Loucy (cell line): ENCODE measurements at regions not wholly inside any gene's neighbourhood (a gene's known extent, or its start where the extent isn't known, plus 50 kb on each side); places are given as distances from the start of the nearest gene placed in this dataset.

Experiments used
- H2AFZ ChIP-seq: fragments of 200-600 bp; sonication (generic); 2 replicates; pipeline ENCODE4 v1.6.0; 2016; ENCODE audit warnings: antibody characterized with exemption, mild to moderate bottlenecking, low read length, moderate library complexity
- H3F3A ChIP-seq: fragments of 200-600 bp; 2 replicates; pipeline ENCODE4 v1.6.0; 2016; ENCODE audit warnings: antibody characterized with exemption, low read depth, mild to moderate bottlenecking
- H3K27me3 ChIP-seq: fragments of 200-600 bp; sonication (generic); 2 replicates; pipeline ENCODE4 v1.6.1; 2014; ENCODE audit warnings: low read length, mild to moderate bottlenecking; ENCODE audit not compliant: insufficient read depth, poor library complexity, severe bottlenecking
- H3K36me3 ChIP-seq: fragments of 200-600 bp; sonication (generic); 2 replicates; pipeline ENCODE4 v1.6.1; 2016; ENCODE audit warnings: low read length; ENCODE audit not compliant: insufficient read depth
- H3K4me1 ChIP-seq: fragments of 200-600 bp; sonication (generic); 2 replicates; pipeline ENCODE4 v1.5.1; 2014; ENCODE audit warnings: low read length, mild to moderate bottlenecking; ENCODE audit not compliant: insufficient read depth, poor library complexity, severe bottlenecking
- H3K4me2 ChIP-seq: fragments of 200-600 bp; sonication (generic); 2 replicates; pipeline ENCODE4 v1.6.0; 2014; ENCODE audit warnings: antibody characterized with exemption, low read length, low read depth, mild to moderate bottlenecking; ENCODE audit not compliant: poor library complexity, severe bottlenecking
- H3K4me3 ChIP-seq: fragments of 200-600 bp; sonication (generic); 2 replicates; pipeline ENCODE4 v1.5.1; 2014; ENCODE audit warnings: low read length, mild to moderate bottlenecking, mixed read lengths; ENCODE audit not compliant: poor library complexity, severe bottlenecking
- H3K79me2 ChIP-seq: fragments of 200-600 bp; sonication (generic); 2 replicates; pipeline ENCODE4 v1.6.1; 2014; ENCODE audit warnings: low read length; ENCODE audit not compliant: insufficient read depth
- H3K9ac ChIP-seq: fragments of 200-600 bp; sonication (generic); 2 replicates; pipeline ENCODE4 v1.6.0; 2014; ENCODE audit warnings: mild to moderate bottlenecking, low read depth, low read length, moderate library complexity; ENCODE audit not compliant: poor library complexity, severe bottlenecking
- H3K9me2 ChIP-seq: fragments of 200-600 bp; sonication (generic); replicated peaks from 2 replicates; pipeline ENCODE4 v1.6.1; 2016; ENCODE audit warnings: low read depth, low read length, mixed read lengths
- H3K9me3 ChIP-seq: fragments of 200-600 bp; sonication (generic); 2 replicates; pipeline ENCODE4 v1.6.1; 2014; ENCODE audit warnings: mild to moderate bottlenecking, antibody characterized with exemption, low read length, low read depth; ENCODE audit not compliant: insufficient read depth
- H4K20me1 ChIP-seq: fragments of 200-600 bp; sonication (generic); 2 replicates; pipeline ENCODE4 v1.6.0; 2014; ENCODE audit warnings: antibody characterized with exemption, low read length, mild to moderate bottlenecking; ENCODE audit not compliant: insufficient read depth, poor library complexity, severe bottlenecking
- EZH2phosphoT487 ChIP-seq: fragments of 200-600 bp; IDR thresholded peaks from 2 replicates; pipeline ENCODE4 v1.6.1; 2018; ENCODE audit warnings: antibody characterized with exemption, mild to moderate bottlenecking, moderate library complexity, borderline replicate concordance
- TF ChIP-seq, protein P1 (sequence below): fragments of 200-600 bp; sonication (generic); conservative IDR thresholded peaks from 2 replicates; pipeline ENCODE4 v1.5.1; 2014; ENCODE audit warnings: mild to moderate bottlenecking, antibody characterized with exemption, low read length

DNA sequence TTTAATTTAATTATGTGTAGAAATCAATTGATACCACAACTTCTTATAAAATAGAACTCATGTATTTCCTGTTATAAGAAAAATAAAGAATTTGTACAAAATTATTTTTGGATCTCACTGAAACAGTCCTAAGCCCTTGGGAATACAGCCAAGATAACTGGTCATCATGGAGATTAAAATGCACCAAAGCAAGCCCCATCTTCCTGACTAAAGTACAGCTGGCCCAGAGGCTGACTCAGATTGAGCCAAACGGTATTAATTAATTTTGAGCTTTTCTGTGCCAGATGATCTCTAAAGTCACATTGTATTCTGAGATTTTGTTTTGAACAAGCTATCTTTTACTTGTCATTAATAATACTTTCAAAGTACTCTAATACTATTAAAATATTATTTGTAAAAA is 978.5 kb downstream of the TBC1D32 start:
- Histone ChIP-seq H3K4me2 (no peak overlapping the region), H3F3A (no peaks in the 10 kb centered on the region), H3K36me3 (no peaks in the 10 kb centered on the region), H3K9ac (no peak overlapping the region), H4K20me1 (no peaks in the 10 kb centered on the region), H2AFZ (no peak overlapping the region), H3K9me3 (peaks cover 6% of the 10 kb centered on the region; the same call in 1 of the 2 replicates), H3K4me3 (no peak overlapping the region), H3K4me1 (peaks cover 11% of the 10 kb centered on the region), H3K79me2 (no peaks in the 10 kb centered on the region), H3K27me3 (no peaks in the 10 kb centered on the region), H3K9me2 (0 out of 2 replicates have a peak, but pooled peaks cover 1% of the 10 kb centered on the region)
- TF ChIP-seq EZH2phosphoT487 = no peak
- TF ChIP-seq, protein P1, sequence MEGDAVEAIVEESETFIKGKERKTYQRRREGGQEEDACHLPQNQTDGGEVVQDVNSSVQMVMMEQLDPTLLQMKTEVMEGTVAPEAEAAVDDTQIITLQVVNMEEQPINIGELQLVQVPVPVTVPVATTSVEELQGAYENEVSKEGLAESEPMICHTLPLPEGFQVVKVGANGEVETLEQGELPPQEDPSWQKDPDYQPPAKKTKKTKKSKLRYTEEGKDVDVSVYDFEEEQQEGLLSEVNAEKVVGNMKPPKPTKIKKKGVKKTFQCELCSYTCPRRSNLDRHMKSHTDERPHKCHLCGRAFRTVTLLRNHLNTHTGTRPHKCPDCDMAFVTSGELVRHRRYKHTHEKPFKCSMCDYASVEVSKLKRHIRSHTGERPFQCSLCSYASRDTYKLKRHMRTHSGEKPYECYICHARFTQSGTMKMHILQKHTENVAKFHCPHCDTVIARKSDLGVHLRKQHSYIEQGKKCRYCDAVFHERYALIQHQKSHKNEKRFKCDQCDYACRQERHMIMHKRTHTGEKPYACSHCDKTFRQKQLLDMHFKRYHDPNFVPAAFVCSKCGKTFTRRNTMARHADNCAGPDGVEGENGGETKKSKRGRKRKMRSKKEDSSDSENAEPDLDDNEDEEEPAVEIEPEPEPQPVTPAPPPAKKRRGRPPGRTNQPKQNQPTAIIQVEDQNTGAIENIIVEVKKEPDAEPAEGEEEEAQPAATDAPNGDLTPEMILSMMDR = no peak

DNA sequence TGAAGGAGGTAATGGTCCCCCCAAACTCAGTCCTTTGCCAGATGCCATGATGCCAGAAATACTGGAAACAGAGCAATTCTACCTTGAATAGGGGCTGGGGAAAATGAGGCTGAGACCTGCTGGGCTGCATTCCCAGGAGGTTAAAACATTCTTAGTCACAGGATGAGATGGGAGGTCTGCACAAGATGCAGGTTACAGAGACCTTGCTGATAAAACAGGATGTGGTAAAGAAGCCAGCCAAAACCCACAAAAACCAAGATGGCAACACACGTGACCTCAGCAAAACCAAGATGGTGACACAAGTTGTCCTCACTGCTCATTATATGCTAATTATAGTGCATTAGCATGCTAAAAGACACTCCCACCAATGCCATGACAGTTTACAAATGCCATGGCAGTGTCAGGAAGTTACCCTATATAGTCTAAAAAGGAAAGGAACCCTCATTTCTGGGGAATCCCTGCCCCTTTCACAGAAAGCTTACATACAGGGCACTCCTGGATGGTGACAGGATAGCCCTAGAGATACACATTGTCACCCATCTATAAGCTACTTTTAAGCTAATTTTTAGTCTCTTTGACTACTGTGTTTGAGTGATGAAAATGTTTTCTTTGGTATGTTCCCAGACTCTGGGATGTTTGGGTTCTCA is 979.7 kb downstream of the TBC1D32 start:
- Histone ChIP-seq H3K79me2 (no peaks in the 10 kb centered on the region), H3K36me3 (no peaks in the 10 kb centered on the region), H3K27me3 (no peaks in the 10 kb centered on the region), H3K9me3 (no peaks in the 10 kb centered on the region; the same call in 1 of the 2 replicates), H3K4me1 (peaks cover 11% of the 10 kb centered on the region), H2AFZ (no peak overlapping the region), H3K4me3 (no peak overlapping the region), H3K9me2 (0 out of 2 replicates have a peak, but pooled peaks cover 4% of the 10 kb centered on the region), H3K9ac (no peak overlapping the region), H4K20me1 (no peaks in the 10 kb centered on the region), H3K4me2 (peak overlapping the region; percentile 60), H3F3A (no peaks in the 10 kb centered on the region)
- TF ChIP-seq EZH2phosphoT487 = no peak

DNA sequence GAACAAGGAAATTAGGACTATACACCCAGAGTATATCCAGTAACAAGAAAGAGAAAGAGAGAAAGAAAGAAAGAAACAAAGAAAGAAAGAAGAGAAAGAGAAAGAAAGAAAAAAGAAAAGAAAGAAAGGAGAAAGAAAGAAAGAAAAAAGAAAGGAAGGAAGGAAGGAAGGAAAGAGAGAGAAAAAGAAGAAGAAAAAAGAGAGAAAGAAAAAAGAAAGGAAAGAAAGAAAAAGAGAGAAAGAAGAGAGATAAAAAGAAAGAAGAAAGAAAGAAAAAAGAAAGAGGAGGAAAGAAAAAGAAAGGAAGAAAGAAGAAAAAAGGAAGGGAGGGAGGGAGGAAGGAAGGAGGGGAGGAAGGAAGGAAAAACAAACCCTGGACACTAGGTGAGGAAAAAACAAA is 981.8 kb downstream of the TBC1D32 start:
- H3K36me3 ChIP-seq = no peaks in the 10 kb centered on the region
- no peak overlapping the region for H3K4me2 ChIP-seq
- 0 out of 2 replicates have a peak, but pooled peaks cover 4% of the 10 kb centered on the region for H3K9me2 ChIP-seq
- no peaks in the 10 kb centered on the region for H3K79me2 ChIP-seq
- no peak overlapping the region for H3K9ac ChIP-seq
- no peak overlapping the region for H3K4me3 ChIP-seq
- H3K27me3 ChIP-seq = no peaks in the 10 kb centered on the region
- no peaks in the 10 kb centered on the region for H4K20me1 ChIP-seq
- no peaks in the 10 kb centered on the region for H3F3A ChIP-seq
- peaks cover 4% of the 10 kb centered on the region; the same call in 1 of the 2 replicates for H3K9me3 ChIP-seq
- no peak for TF ChIP-seq EZH2phosphoT487
- TF ChIP-seq, protein P1 = no peak
- no peak overlapping the region for H2AFZ ChIP-seq
- peaks cover 11% of the 10 kb centered on the region for H3K4me1 ChIP-seq

DNA sequence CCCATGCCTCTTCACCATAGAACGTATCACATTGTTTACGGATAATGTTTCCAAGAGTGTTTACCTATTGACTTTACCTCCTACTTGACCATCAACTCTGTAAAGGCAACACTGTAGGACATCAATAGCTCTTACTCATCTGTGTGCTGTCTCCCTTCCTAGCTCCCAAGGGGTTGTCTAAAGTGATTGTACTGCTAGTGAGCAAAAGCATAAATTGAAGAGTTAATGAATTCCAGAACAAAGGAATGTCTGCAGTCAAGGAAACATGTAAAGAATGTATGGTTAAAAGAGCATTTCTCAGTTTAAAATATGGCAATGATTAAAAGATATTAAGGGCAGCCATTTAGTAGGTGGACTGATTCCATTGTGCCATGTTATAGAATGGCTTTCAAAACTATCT is 985.4 kb downstream of the TBC1D32 start:
- no peaks in the 10 kb centered on the region for H3K36me3 ChIP-seq
- no peaks in the 10 kb centered on the region for H3K27me3 ChIP-seq
- TF ChIP-seq, protein P1 = no peak
- no peak for TF ChIP-seq EZH2phosphoT487
- H3K79me2 ChIP-seq = no peaks in the 10 kb centered on the region
- no peak overlapping the region for H3K9ac ChIP-seq
- H3F3A ChIP-seq = no peaks in the 10 kb centered on the region
- peaks cover 4% of the 10 kb centered on the region; the same call in 1 of the 2 replicates for H3K9me3 ChIP-seq
- 0 out of 2 replicates have a peak, but pooled peaks cover 4% of the 10 kb centered on the region for H3K9me2 ChIP-seq
- H3K4me1 ChIP-seq = peaks cover 7% of the 10 kb centered on the region
- H4K20me1 ChIP-seq = no peaks in the 10 kb centered on the region
- no peak overlapping the region for H2AFZ ChIP-seq
- H3K4me3 ChIP-seq = no peak overlapping the region
- no peak overlapping the region for H3K4me2 ChIP-seq
